Mesenchymal stem cell (in vitro differentiated cells and primary cell): ENCODE measurements at regions not wholly inside any gene's neighbourhood (a gene's known extent, or its start where the extent isn't known, plus 50 kb on each side); places are given as distances from the start of the nearest gene placed in this dataset.
A peak's percentile ranks its signal among the peaks of the same experiment; 100 is the strongest.

ENCODE experiments used
- DNase-seq: peaks from one replicate; pipeline ENCODE4 v3.0.0-alpha.2; 2013
- H2AFZ ChIP-seq: one replicate; pipeline ENCODE4 v1.6.1; 2013; ENCODE audit warnings: low read depth, mild to moderate bottlenecking, control low read depth, inconsistent platforms, low read length, moderate library complexity
- H2AK5ac ChIP-seq: 2 replicates; pipeline ENCODE4 v1.6.1; 2013; ENCODE audit warnings: low read length, moderate library complexity, mild to moderate bottlenecking, inconsistent platforms; ENCODE audit not compliant: severe bottlenecking
- H2BK120ac ChIP-seq: one replicate; pipeline ENCODE4 v1.6.1; 2013; ENCODE audit warnings: low read depth, mild to moderate bottlenecking, inconsistent platforms, low read length, moderate library complexity
- H2BK12ac ChIP-seq, 2 experiments: one replicate each; pipeline ENCODE4 v1.6.1; 2013; ENCODE audit warnings: inconsistent platforms in 2 of 2, low read length in 2 of 2, mild to moderate bottlenecking in 2 of 2, moderate library complexity in 2 of 2, control low read depth in 1 of 2
- H2BK15ac ChIP-seq: one replicate; pipeline ENCODE4 v1.6.1; 2013; ENCODE audit warnings: mild to moderate bottlenecking, low read depth, inconsistent platforms; ENCODE audit not compliant: poor library complexity, severe bottlenecking
- H2BK5ac ChIP-seq: 2 replicates; pipeline ENCODE4 v1.6.1; 2013; ENCODE audit warnings: low read depth, mild to moderate bottlenecking, low read length, control low read depth, inconsistent platforms; ENCODE audit not compliant: poor library complexity, severe bottlenecking
- H3K14ac ChIP-seq, 2 experiments: one replicate each; pipeline ENCODE4 v1.6.1; 2013; ENCODE audit warnings: inconsistent platforms in 2 of 2, low read length in 2 of 2, control low read depth in 1 of 2, mild to moderate bottlenecking in 1 of 2, moderate library complexity in 1 of 2
- H3K18ac ChIP-seq, 2 experiments: one replicate each; pipeline ENCODE4 v1.6.1; 2013; ENCODE audit warnings: inconsistent platforms in 2 of 2, low read length in 2 of 2, control low read depth in 1 of 2, low read depth in 1 of 2, mild to moderate bottlenecking in 1 of 2
- H3K23ac ChIP-seq, 2 experiments: one replicate each; pipeline ENCODE4 v1.6.1; 2013; ENCODE audit warnings: inconsistent platforms in 2 of 2, low read length in 2 of 2, mild to moderate bottlenecking in 2 of 2, moderate library complexity in 2 of 2, control low read depth in 1 of 2
- H3K27ac ChIP-seq: 2 replicates; pipeline ENCODE4 v1.5.1; 2013; ENCODE audit warnings: mild to moderate bottlenecking, moderate library complexity, low read length, control low read depth, inconsistent platforms; ENCODE audit not compliant: poor library complexity, severe bottlenecking
- H3K27me3 ChIP-seq, 2 experiments: 2 replicates each; pipeline versions ENCODE4 v1.6.1 to v1.7.0; 2013; ENCODE audit warnings: low read length in 2 of 2, mild to moderate bottlenecking in 2 of 2, moderate library complexity in 2 of 2, control low read depth in 1 of 2, inconsistent platforms in 1 of 2; ENCODE audit not compliant: control insufficient read depth in 1 of 2, insufficient read depth in 1 of 2
- H3K36me3 ChIP-seq, 2 experiments: 2 replicates each; pipeline versions ENCODE4 v1.6.1 to v1.7.0; 2013; ENCODE audit warnings: low read length in 2 of 2, control low read depth in 1 of 2, inconsistent platforms in 1 of 2, low read depth in 1 of 2, mild to moderate bottlenecking in 1 of 2; ENCODE audit not compliant: insufficient read depth in 2 of 2, control insufficient read depth in 1 of 2
- H3K4ac ChIP-seq, 2 experiments: one replicate each; pipeline ENCODE4 v1.6.1; 2013; ENCODE audit warnings: inconsistent platforms in 2 of 2, low read length in 2 of 2, mild to moderate bottlenecking in 2 of 2, moderate library complexity in 2 of 2, control low read depth in 1 of 2, low read depth in 1 of 2
- H3K4me1 ChIP-seq: 2 replicates; pipeline ENCODE4 v1.6.1; 2013; ENCODE audit warnings: low read depth, low read length, control low read depth; ENCODE audit not compliant: control insufficient read depth, insufficient read depth
- H3K4me2 ChIP-seq: 2 replicates; pipeline ENCODE4 v1.6.1; 2013; ENCODE audit warnings: low read length, mild to moderate bottlenecking, inconsistent platforms; ENCODE audit not compliant: poor library complexity, severe bottlenecking
- H3K4me3 ChIP-seq, 2 experiments: 2 replicates each; pipeline versions ENCODE4 v1.5.1 to v1.7.0; 2013; ENCODE audit warnings: low read length in 2 of 2, mild to moderate bottlenecking in 2 of 2, control low read depth in 1 of 2, low read depth in 1 of 2; ENCODE audit not compliant: insufficient read depth in 1 of 2
- H3K79me1 ChIP-seq: replicated peaks from 2 replicates; pipeline ENCODE4 v1.6.1; 2013; ENCODE audit warnings: mild to moderate bottlenecking, control low read depth, low read length, inconsistent platforms; ENCODE audit not compliant: poor library complexity, severe bottlenecking
- H3K9ac ChIP-seq: 2 replicates; pipeline ENCODE4 v1.7.0; 2013; ENCODE audit warnings: mild to moderate bottlenecking, low read length, moderate library complexity
- H3K9me3 ChIP-seq: 2 replicates; pipeline ENCODE4 v1.7.0; 2013; ENCODE audit warnings: mild to moderate bottlenecking, low read length; ENCODE audit not compliant: control insufficient read depth
- H4K8ac ChIP-seq: one replicate; pipeline ENCODE4 v1.6.1; 2013; ENCODE audit warnings: inconsistent platforms, mild to moderate bottlenecking, low read length, moderate library complexity
- H4K91ac ChIP-seq: one replicate; pipeline ENCODE4 v1.6.1; 2013; ENCODE audit warnings: mild to moderate bottlenecking, low read length, inconsistent platforms
- WGBS: methylation state at CpG from one replicate; pipeline ENCODE4 v1.1.7; 2013; ENCODE audit warnings: mixed read lengths; 5-methylcytosine and 5-hydroxymethylcytosine counted together

DNA sequence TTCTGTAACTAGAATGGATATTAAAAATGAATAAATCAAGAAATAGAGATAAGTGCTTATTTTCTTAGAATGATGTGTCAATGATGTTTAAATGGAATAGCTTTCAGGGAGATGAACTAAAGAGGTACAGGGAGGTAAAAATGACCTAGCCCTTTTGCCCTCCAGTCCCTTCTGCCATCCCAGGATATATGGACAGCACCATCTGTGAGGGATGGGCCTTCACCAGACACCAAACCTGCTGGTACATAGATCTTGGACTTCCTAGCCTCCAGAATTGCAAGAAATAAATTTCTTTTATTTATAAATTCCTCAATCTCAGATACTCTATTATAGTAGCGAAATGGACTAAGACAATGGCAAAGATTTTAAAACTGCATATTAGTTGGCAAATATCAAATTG is 352.0 kb upstream of the THBS1 start:
- H2BK5ac ChIP-seq: no peak overlapping the region
- no peak overlapping the region for H3K27ac ChIP-seq
- no peak overlapping the region for H3K14ac ChIP-seq
- peak overlapping the region; percentile 67 for H2AK5ac ChIP-seq
- H3K27me3 ChIP-seq: no peaks in the 10 kb centered on the region
- no CpG with 5 or more reads among the region's 1 CpG for WGBS
- no peaks in the 10 kb centered on the region for H3K36me3 ChIP-seq
- H3K4ac ChIP-seq: no peak overlapping the region
- no peak overlapping the region for H3K18ac ChIP-seq
- no peaks in the 10 kb centered on the region for H3K9me3 ChIP-seq
- no peak for DNase-seq
- H2BK12ac ChIP-seq: no peak overlapping the region
- no peaks in the 10 kb centered on the region for H3K79me1 ChIP-seq
- H3K23ac ChIP-seq: no peak overlapping the region
- H2BK120ac ChIP-seq: no peak overlapping the region
- H3K4me2 ChIP-seq: no peak overlapping the region
- H3K4me3 ChIP-seq: no peak overlapping the region
- no peak overlapping the region for H2BK15ac ChIP-seq
- H3K9ac ChIP-seq: no peak overlapping the region
- no peak overlapping the region for H4K8ac ChIP-seq
- no peak overlapping the region for H4K91ac ChIP-seq
- no peak overlapping the region for H2AFZ ChIP-seq
- H3K4me1 ChIP-seq: peaks cover 5% of the 10 kb centered on the region

DNA sequence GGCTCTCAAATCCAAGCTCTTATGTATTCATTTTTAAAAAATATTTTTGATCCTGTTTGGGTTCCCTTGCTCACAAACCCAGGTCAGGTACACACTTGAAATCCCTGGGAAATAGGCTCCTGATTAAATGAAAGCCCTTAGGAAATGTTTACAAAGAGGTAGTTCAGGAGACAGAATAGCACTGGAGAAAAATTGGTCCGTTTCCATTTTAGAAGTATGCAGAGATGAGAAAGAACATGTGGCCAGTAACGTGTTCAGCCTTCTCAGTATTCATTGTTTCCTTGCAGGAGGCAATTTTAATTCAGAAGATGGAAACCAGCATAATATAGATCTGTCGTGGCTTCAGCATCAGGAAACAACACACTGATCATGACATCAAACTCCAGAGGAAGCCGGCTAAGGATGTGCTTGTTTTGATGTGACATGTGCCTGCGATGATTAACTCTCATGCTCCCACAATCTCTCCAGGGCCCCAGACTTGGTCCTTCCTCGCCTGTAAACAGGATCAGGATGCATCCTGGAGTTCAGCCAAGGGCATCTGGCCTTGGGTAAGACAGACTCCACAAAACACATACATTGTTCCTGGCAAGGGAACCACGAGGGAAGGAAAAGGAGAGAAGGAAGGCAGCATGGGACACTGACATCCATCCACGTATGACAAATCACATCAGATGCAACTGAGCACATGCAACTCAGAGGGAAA is 350.5 kb upstream of the THBS1 start:
- H3K27me3 ChIP-seq: no peaks in the 10 kb centered on the region
- H3K4me3 ChIP-seq: no peak overlapping the region
- H4K91ac ChIP-seq: no peak overlapping the region
- no peaks in the 10 kb centered on the region for H3K79me1 ChIP-seq
- H2AFZ ChIP-seq: no peak overlapping the region
- no peak overlapping the region for H3K4me2 ChIP-seq
- H4K8ac ChIP-seq: no peak overlapping the region
- peak overlapping the region; percentile 42 to 81 for H2BK12ac ChIP-seq
- DNase-seq: peak; percentile 45
- peak overlapping the region; percentile 9 to 26 for H3K18ac ChIP-seq
- H3K9ac ChIP-seq: no peak overlapping the region
- H3K4ac ChIP-seq: peak overlapping the region in 1 of 2 experiments; percentile 64
- no peak overlapping the region for H3K23ac ChIP-seq
- H3K36me3 ChIP-seq: no peaks in the 10 kb centered on the region
- no peaks in the 10 kb centered on the region for H3K9me3 ChIP-seq
- H3K27ac ChIP-seq: no peak overlapping the region
- 11% methylated on average over 4 of the region's 8 CpGs for WGBS
- H2BK120ac ChIP-seq: no peak overlapping the region
- H3K14ac ChIP-seq: no peak overlapping the region
- no peak overlapping the region for H2BK5ac ChIP-seq
- H3K4me1 ChIP-seq: peaks cover 5% of the 10 kb centered on the region
- no peak overlapping the region for H2AK5ac ChIP-seq
- no peak overlapping the region for H2BK15ac ChIP-seq

DNA sequence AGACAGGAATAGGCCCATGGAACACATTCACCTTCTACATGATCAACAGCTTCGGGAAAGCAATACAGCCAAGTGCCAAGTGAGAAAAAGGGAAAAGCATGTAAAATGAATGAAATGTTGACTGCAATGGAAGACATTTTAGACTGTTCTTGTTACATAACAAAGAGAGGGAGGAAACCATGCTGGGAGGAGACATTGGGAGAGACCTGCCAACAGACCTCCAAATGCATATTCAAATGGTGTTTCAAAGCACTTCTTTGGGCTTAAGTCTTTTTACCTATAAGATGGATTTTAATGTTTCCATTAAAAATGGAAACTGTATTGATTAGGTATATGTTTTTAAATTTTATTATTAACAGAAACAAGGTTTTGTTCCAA is 350.0 kb upstream of the THBS1 start:
- H3K27me3 ChIP-seq: no peaks in the 10 kb centered on the region
- H2AFZ ChIP-seq: no peak overlapping the region
- H3K27ac ChIP-seq: no peak overlapping the region
- no peak overlapping the region for H3K9ac ChIP-seq
- H2BK12ac ChIP-seq: peak overlapping the region; percentile 42 to 81
- H3K79me1 ChIP-seq: no peaks in the 10 kb centered on the region
- no peak overlapping the region for H3K23ac ChIP-seq
- H2AK5ac ChIP-seq: no peak overlapping the region
- H3K9me3 ChIP-seq: no peaks in the 10 kb centered on the region
- no peaks in the 10 kb centered on the region for H3K36me3 ChIP-seq
- H3K18ac ChIP-seq: peak overlapping the region; percentile 9 to 26
- no peak overlapping the region for H3K4me2 ChIP-seq
- H4K91ac ChIP-seq: no peak overlapping the region
- H3K14ac ChIP-seq: no peak overlapping the region
- peaks cover 5% of the 10 kb centered on the region for H3K4me1 ChIP-seq
- H4K8ac ChIP-seq: no peak overlapping the region
- WGBS: 76% methylated on average over 1 of the region's 1 CpG
- H3K4ac ChIP-seq: peak overlapping the region in 1 of 2 experiments; percentile 64
- no peak overlapping the region for H2BK15ac ChIP-seq
- no peak overlapping the region for H2BK120ac ChIP-seq
- no peak overlapping the region for H3K4me3 ChIP-seq
- no peak overlapping the region for H2BK5ac ChIP-seq
- no peak for DNase-seq

DNA sequence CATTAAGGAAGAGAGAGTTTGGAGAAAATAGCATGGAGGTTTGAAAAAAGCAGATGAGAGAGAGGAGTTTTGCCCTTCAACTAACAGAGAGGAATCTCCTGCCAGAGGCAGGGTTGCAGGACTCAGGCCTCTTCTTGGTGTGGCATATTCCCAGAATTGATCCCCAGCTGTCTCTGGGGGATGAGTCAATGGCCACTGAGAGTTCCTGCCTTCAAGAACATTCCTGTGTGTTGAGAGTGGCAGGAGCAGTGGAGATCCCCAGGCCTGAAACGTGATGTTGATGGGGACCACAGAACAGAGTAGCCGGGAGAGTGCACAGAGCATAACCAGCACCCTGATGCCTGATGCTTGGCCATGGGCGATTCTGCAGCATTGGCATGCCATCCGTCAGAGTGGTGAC is 348.4 kb upstream of the THBS1 start:
- Histone ChIP-seq H3K4me2 (no peak overlapping the region), H2BK15ac (no peak overlapping the region), H2BK120ac (peak overlapping the region; percentile 73), H2AFZ (no peak overlapping the region), H3K4ac (peak overlapping the region; percentile 10 to 76), H3K14ac (no peak overlapping the region), H3K79me1 (no peaks in the 10 kb centered on the region), H3K23ac (no peak overlapping the region), H3K36me3 (no peaks in the 10 kb centered on the region), H3K9ac (peak overlapping the region; percentile 31), H3K18ac (peak overlapping the region in 1 of 2 experiments; percentile 88), H2BK12ac (peak overlapping the region in 1 of 2 experiments; percentile 47), H2BK5ac (no peak overlapping the region), H3K4me1 (peaks cover 5% of the 10 kb centered on the region), H4K8ac (peak overlapping the region; percentile 4), H2AK5ac (no peak overlapping the region), H3K27ac (peak overlapping the region; percentile 45), H3K4me3 (no peak overlapping the region), H3K9me3 (no peaks in the 10 kb centered on the region), H3K27me3 (no peaks in the 10 kb centered on the region), H4K91ac (no peak overlapping the region)
- peak; percentile 91 for DNase-seq
- WGBS: 43% methylated on average over 4 of the region's 4 CpGs
